Panc1 (cell line): ENCODE measurements at regions not wholly inside any gene's neighbourhood (a gene's known extent, or its start where the extent isn't known, plus 50 kb on each side); places are given as distances from the start of the nearest gene placed in this dataset.

Source experiments
- CTCF ChIP-seq: fragments of 450-650 bp; IDR thresholded peaks from 2 replicates; pipeline ENCODE4 v1.5.1; 2017; ENCODE audit warnings: mild to moderate bottlenecking
- POLR2AphosphoS5 ChIP-seq: IDR thresholded peaks from 2 replicates; pipeline ENCODE4 v1.6.1; 2012; ENCODE audit warnings: mild to moderate bottlenecking, low read depth, low read length, moderate library complexity
- REST ChIP-seq, 2 experiments: IDR thresholded peaks; 2 replicates each; pipeline ENCODE4 v1.6.1; 2011 to 2012; ENCODE audit warnings: low read depth in 2 of 2, control low read depth in 1 of 2, low read length in 1 of 2, mild to moderate bottlenecking in 1 of 2, moderate library complexity in 1 of 2; ENCODE audit not compliant: insufficient read depth in 1 of 2

- no peak for TF ChIP-seq REST (IDR thresholded peaks at IDR 0.05; ENCODE audit: insufficient read depth in 1 of 2, low read depth in 2 of 2, low read length in 1 of 2)
- TF ChIP-seq POLR2AphosphoS5 = no peak
- TF ChIP-seq CTCF = no peak
Measured at GRCh38 chr5:34449639-34450038, 206.5 kb upstream of the RAI14 start.
